Fibroblast of skin of left quadriceps (primary cell): ENCODE measurements at regions not wholly inside any gene's neighbourhood (a gene's known extent, or its start where the extent isn't known, plus 50 kb on each side); places are given as distances from the start of the nearest gene placed in this dataset.
"Not testable (repeated sequence)": the region's sequence is repeated elsewhere in the genome, so short reads cannot be mapped to it uniquely, and the experiment has no call there.

Source experiments
- DNase-seq, 2 experiments: peaks; one replicate each; pipeline ENCODE4 v3.0.0-alpha.2; 2013; ENCODE audit warnings: low read depth in 2 of 2

GRCh38 chr5:25453500-25453899, 808.7 kb upstream of the CDH10 start:
- no peak for DNase-seq

DNA sequence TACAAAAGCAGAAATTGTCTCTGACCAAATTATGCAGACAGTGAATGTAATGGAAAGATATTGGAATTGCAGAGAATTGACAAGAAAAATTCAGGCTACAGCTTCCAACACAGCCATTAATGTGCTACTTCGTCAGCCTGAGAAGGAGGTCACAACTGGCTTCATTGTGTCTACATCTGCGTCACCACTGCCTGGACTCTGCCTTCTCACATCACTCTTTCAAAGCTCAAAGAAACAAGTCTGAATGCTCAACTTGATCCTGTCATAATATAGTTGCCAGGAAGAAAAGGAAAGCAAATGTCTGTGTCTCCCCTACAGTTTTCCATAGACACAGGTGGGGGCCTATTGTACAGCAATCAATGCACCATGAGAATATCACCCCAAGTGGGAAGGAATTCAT, 806.5 kb upstream of the CDH10 start:
- no peak for DNase-seq

GRCh38 chr5:25448646-25449045, 803.9 kb upstream of the CDH10 start:
- DNase-seq: no peak

GRCh38 chr5:25448190-25448621, 803.4 kb upstream of the CDH10 start:
- DNase-seq: no peak

- DNase-seq: not testable (repeated sequence)
Observed at GRCh38 chr5:25446061-25446420, 801.3 kb upstream of the CDH10 start.

DNA sequence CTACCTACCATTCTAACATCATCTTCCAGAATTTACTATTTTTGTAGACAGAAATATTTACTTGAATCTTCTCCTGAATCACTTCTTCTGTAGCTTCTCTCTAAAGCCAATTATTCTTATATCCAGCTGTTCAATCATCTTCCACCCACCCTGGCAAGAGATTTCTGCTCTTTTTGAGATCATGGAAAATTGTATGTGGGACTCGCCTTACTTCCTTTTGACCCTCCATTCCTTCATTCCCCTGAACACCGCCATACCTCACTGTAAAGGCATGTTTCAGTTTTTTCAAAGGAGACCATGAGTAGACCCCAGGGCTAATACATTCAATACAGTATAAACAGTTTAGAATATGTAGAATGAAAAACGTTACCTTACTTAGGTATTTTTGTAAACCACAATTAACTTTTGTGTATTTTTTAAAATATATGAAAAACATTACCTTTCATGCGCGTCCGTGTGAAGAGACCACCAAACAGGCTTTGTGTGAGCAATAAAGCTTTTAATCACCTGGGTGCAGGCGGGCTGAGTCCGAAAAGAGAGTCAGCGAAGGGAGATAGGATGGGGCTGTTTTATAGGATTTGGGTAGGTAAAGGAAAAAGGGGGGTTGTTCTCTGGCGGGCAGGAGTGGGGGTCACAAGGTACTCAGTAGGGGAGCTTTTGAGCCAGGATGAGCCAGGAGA, 800.7 kb upstream of the CDH10 start:
- not testable (repeated sequence) for DNase-seq

- DNase-seq: no peak
Observed at GRCh38 chr5:25444697-25445096, 799.9 kb upstream of the CDH10 start.

GRCh38 chr5:25441810-25442209, 797.0 kb upstream of the CDH10 start:
- no peak for DNase-seq

- no peak for DNase-seq
Observed at GRCh38 chr5:25439025-25439424, 794.2 kb upstream of the CDH10 start.

GRCh38 chr5:25438375-25438774, 793.6 kb upstream of the CDH10 start:
- DNase-seq: not testable (repeated sequence)

- DNase-seq: no peak
Observed at GRCh38 chr5:25436452-25436851, 791.7 kb upstream of the CDH10 start.

DNA sequence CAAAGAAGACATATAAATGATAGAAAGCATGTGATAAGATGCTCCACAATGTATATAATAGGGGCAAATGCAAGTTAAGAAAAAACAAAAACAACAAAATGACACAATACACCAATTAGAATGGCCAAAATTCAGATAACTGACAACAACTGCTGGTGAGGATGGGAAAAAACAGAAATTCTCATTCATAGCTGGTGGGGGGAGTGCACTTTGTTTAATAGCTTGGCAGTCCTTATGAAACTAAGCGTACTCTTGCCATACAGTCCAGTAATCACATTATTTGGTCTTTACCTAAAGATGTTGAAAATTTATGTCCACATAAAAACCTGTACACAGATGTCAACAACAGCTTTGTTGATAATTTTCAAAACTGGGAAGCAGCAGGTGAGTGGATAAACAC, 791.1 kb upstream of the CDH10 start:
- no peak for DNase-seq

DNA sequence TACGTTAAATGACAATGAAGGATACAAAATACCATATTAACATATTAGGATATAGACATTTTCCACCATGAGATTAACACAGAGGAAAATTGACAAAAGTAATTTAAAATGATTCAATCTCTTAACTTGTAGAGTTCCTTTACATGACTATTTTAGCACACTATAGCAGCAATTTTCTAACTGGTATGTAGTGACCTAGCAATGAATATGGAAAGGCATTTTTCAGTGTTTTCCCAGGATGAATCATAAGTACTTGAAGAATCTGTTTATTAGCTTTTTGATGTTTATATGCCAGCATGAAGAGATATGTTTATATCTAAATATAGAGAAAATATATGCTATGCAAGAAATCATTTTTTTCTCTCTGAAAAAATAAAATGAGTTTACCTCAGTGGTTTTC, 782.5 kb upstream of the CDH10 start:
- DNase-seq: no peak

- no peak for DNase-seq
Observed at GRCh38 chr5:25423271-25423670, 778.5 kb upstream of the CDH10 start.

DNA sequence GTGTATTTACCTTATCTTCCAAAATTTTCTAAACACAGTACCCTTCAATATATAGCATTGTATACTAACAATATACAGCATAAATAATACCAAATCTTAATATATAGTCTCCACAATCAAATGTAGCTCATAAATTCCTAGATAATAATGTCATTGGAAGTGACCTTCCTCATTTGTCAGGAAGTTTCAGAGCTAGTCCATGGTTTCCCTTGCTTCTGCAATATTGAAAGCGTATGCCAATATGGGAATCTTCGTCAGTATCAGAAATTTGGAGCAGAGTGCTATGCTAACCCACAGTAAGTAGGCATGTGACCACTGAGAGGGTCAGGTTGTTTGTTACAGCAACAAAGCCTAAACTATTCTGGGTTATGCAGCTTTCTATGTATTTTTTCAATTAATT, 774.9 kb upstream of the CDH10 start:
- DNase-seq: no peak

GRCh38 chr5:25418978-25419377, 774.2 kb upstream of the CDH10 start:
- no peak for DNase-seq

- no peak for DNase-seq
Observed at GRCh38 chr5:25418319-25418859, 773.6 kb upstream of the CDH10 start.

DNA sequence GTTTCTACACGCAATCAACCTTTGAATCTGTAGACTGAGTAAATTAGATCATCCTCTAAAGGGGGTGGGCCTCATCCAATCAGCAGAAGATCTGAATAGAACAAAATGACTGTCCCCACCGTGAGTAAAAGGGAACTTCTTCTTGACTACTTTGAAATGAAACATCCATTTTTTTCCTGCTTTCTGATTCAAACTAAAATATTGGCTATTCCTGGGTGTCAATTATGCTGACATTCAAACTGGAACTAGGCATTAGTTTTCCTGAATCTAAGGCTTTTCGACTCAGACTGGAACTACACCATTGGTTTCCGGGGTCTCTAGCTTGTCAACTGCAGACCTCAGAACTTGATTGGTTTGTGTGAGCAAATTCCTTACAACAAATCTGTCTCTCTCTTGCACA, 772.2 kb upstream of the CDH10 start:
- no peak for DNase-seq

DNA sequence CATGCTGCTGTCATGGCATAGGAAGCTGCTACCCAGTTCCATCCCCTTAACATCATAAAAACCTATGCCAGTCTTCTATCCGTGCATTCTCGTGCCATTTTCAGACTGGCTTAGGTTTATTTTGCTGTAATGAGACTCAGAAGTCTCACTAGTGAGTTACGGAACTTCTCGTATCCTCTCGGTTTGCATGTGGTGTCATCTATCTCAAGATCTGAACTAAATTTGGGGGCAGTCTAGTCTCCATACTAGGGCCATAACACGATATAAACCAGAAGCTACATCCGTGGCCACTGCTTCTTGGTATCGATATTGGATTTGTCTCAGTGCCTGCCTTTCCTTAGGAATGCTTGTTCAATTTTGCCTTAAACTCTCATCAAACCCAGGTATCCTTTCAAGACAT, 771.2 kb upstream of the CDH10 start:
- no peak for DNase-seq

DNA sequence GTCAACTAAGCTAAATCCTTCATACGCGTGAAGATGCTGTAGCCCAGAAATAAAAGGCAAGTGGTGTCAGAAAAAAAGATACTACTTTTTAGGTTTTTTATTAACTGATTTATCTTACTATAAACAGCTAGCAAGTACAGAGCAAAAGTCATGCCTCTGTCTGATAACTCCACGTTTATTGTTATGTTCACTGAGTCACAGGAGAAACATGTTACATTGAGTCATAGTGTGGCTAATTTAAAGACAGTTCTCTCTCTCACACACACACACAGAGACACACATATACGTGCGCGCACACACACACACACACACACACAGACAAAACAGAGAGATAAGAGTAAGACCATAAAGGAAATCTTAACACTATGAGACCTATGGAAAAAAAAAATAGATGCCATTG, 770.0 kb upstream of the CDH10 start:
- DNase-seq: no peak

GRCh38 chr5:25412116-25412661, 767.4 kb upstream of the CDH10 start:
- no peak for DNase-seq

DNA sequence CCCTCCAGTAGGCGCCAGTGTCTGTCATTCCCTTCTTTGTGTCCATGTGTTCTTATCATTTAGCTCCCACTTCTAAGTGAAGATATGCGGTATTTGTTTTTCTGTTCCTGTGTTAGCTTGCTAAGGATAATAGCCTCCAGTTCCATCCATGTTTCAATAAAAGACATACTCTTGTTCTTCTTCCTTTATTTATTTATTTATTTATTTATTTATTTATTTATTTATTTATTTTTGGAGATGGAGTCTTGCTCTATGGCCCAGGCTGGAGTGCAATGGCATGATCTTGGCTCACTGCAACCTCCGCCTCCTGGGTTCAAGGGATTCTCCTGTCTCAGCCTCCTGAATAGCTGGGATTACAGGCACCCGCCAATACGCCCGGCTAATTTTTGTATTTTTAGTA, 762.6 kb upstream of the CDH10 start:
- DNase-seq: not testable (repeated sequence)

DNA sequence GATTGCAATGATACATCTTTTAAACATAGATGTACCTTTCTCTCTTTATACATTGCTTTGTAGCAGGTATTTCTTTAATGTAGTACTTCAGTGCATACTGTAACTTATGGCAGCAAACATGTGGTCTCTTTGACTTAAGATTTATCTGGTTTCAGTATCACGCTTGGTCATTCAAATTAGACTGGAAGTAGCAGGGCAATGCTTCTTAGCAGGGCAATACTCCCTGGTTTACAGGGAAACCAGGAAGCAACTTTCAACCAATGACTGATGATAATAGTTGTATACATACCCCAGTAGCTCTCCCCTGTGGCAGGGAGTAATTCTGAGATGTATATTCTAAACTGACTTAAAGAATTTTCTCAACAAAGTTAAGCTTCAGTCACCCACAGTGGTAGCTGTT, 761.1 kb upstream of the CDH10 start:
- no peak for DNase-seq
